Endothelial cell (in vitro differentiated cells): ENCODE measurements at regions not wholly inside any gene's neighbourhood (a gene's known extent, or its start where the extent isn't known, plus 50 kb on each side); places are given as distances from the start of the nearest gene placed in this dataset.
A peak's percentile ranks its signal among the peaks of the same experiment; 100 is the strongest.

Experiments
- DNase-seq: peaks from one replicate; pipeline ENCODE4 v3.0.0; 2021; ENCODE audit warnings: low spot score
- H3K27ac Mint-ChIP-seq: one replicate; pipeline ENCODE4 v1.8.0; 2021; ENCODE audit warnings: mixed read lengths, inconsistent platforms; ENCODE audit not compliant: unreplicated experiment
- H3K27me3 Mint-ChIP-seq: one replicate; pipeline ENCODE4 v1.8.0; 2021; ENCODE audit warnings: mild to moderate bottlenecking, moderate library complexity, mixed read lengths, inconsistent platforms; ENCODE audit not compliant: unreplicated experiment
- H3K36me3 Mint-ChIP-seq: one replicate; pipeline ENCODE4 v1.8.0; 2021; ENCODE audit warnings: mild to moderate bottlenecking, low read depth, mixed read lengths, inconsistent platforms; ENCODE audit not compliant: unreplicated experiment
- H3K4me1 Mint-ChIP-seq: one replicate; pipeline ENCODE4 v1.8.0; 2021; ENCODE audit warnings: mild to moderate bottlenecking, mixed read lengths, inconsistent platforms; ENCODE audit not compliant: unreplicated experiment
- H3K4me3 Mint-ChIP-seq: one replicate; pipeline ENCODE4 v1.8.0; 2021; ENCODE audit warnings: mild to moderate bottlenecking, mixed read lengths, inconsistent platforms; ENCODE audit not compliant: unreplicated experiment
- H3K9me3 Mint-ChIP-seq: one replicate; pipeline ENCODE4 v1.8.0; 2021; ENCODE audit warnings: mixed read lengths, inconsistent platforms; ENCODE audit not compliant: unreplicated experiment
- CTCF ChIP-seq: fragments of 200-600 bp; sonication (generic); IDR thresholded peaks from one replicate; pipeline ENCODE4 v1.5.0; 2021; ENCODE audit warnings: antibody characterized with exemption; ENCODE audit not compliant: unreplicated experiment

- no peak for TF ChIP-seq CTCF
- H3K4me3 Mint-ChIP-seq = no peak overlapping the region
- DNase-seq = no peak
- H3K9me3 Mint-ChIP-seq = no peaks in the 10 kb centered on the region
- no peaks in the 10 kb centered on the region for H3K36me3 Mint-ChIP-seq
- no peak overlapping the region for H3K27ac Mint-ChIP-seq
- no peaks in the 10 kb centered on the region for H3K4me1 Mint-ChIP-seq
- no peaks in the 10 kb centered on the region for H3K27me3 Mint-ChIP-seq
These were observed 439.1 kb upstream of the OPRM1 start for GRCh38 chr6:153599901-153600300.

DNA sequence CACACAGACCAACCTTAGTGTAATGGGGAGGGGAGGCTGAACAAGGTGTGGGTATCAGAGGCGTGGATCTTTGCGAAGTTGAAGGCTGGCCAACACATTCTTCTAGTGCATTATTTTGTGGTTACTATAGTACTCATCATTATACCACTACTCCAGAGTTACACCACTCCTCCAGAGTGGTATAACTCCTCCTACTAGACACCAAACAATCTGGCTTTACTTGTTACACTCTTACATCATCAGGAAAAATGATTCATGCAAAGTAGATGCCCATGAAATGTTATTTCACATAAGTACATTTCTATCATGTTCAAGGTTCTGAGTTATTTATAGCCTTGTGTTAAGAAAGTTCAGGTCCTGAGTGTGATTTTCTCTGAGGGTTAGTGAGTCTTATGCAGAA, 443.1 kb upstream of the OPRM1 start:
- H3K27ac Mint-ChIP-seq = no peak overlapping the region
- no peaks in the 10 kb centered on the region for H3K9me3 Mint-ChIP-seq
- no peaks in the 10 kb centered on the region for H3K36me3 Mint-ChIP-seq
- no peak for TF ChIP-seq CTCF
- no peaks in the 10 kb centered on the region for H3K27me3 Mint-ChIP-seq
- peaks cover 5% of the 10 kb centered on the region for H3K4me1 Mint-ChIP-seq
- no peak overlapping the region for H3K4me3 Mint-ChIP-seq
- no peak for DNase-seq

- H3K36me3 Mint-ChIP-seq = no peaks in the 10 kb centered on the region
- H3K4me3 Mint-ChIP-seq = no peak overlapping the region
- H3K9me3 Mint-ChIP-seq = no peaks in the 10 kb centered on the region
- no peak overlapping the region for H3K27ac Mint-ChIP-seq
- no peak for TF ChIP-seq CTCF
- DNase-seq = no peak
- no peaks in the 10 kb centered on the region for H3K27me3 Mint-ChIP-seq
- H3K4me1 Mint-ChIP-seq = peaks cover 12% of the 10 kb centered on the region
These were observed 444.2 kb upstream of the OPRM1 start for GRCh38 chr6:153594871-153595270.

GRCh38 chr6:153591159-153591558, 447.9 kb upstream of the OPRM1 start:
- TF ChIP-seq CTCF = no peak
- H3K4me1 Mint-ChIP-seq = peaks cover 12% of the 10 kb centered on the region
- H3K27ac Mint-ChIP-seq = peak overlapping the region; percentile 55
- no peaks in the 10 kb centered on the region for H3K9me3 Mint-ChIP-seq
- no peaks in the 10 kb centered on the region for H3K36me3 Mint-ChIP-seq
- no peak overlapping the region for H3K4me3 Mint-ChIP-seq
- H3K27me3 Mint-ChIP-seq = no peaks in the 10 kb centered on the region
- DNase-seq = no peak

DNA sequence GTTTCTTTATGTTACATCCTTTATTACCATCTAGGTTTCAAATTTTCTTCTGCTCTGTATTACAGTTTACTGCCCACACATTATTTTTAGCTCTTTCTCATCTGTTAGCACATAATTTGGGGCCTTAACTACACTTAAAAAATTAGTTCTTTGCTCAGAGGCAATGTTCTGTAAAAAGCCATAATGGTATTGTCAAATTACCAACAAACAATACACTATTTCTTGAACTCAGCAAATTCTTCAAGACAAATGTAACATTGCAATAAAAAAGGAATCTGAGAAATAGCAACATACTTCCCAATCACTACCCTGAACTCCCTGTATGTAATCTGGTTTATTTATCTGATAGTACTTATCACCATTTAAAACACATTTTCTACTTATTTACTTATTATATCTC, 448.6 kb upstream of the OPRM1 start:
- Mint-ChIP-seq H3K4me1 (peaks cover 12% of the 10 kb centered on the region), H3K9me3 (no peaks in the 10 kb centered on the region), H3K27me3 (no peaks in the 10 kb centered on the region), H3K36me3 (no peaks in the 10 kb centered on the region), H3K4me3 (no peak overlapping the region), H3K27ac (peak overlapping the region; percentile 55)
- no peak for TF ChIP-seq CTCF
- DNase-seq = no peak
